Activated CD8-positive, alpha-beta T cell treated with anti-CD3 and anti-CD28 coated beads for 36 hours (primary cell): ENCODE measurements at regions not wholly inside any gene's neighbourhood (a gene's known extent, or its start where the extent isn't known, plus 50 kb on each side); places are given as distances from the start of the nearest gene placed in this dataset.

Source experiments
- ATAC-seq: fragments of 200-7000 bp; cut with Tn5 transposase; one replicate; pipeline ENCODE4 v1.10.0; 2021; ENCODE audit warnings: mild to moderate bottlenecking, moderate library complexity
- CTCF ChIA-PET: fragments of 350-600 bp; sonication (Branson Sonifier 250); formaldehyde crosslinking; loops from one replicate; lab custom pipeline; 2021; ENCODE audit warnings: antibody characterized with exemption; lab: Charles Lee
- POLR2A ChIA-PET: fragments of 350-600 bp; sonication (Branson Sonifier 250); formaldehyde crosslinking; loops from one replicate; lab custom pipeline; 2021; ENCODE audit warnings: antibody characterized with exemption; lab: Charles Lee
- DNase-seq: peaks from one replicate; pipeline ENCODE4 v3.0.0-alpha.2; 2020
- H3K27ac Mint-ChIP-seq: one replicate; pipeline ENCODE4 v1.8.0; 2021; ENCODE audit warnings: mild to moderate bottlenecking, mixed read lengths
- H3K27me3 Mint-ChIP-seq: one replicate; pipeline ENCODE4 v1.8.0; 2021; ENCODE audit warnings: mixed read lengths
- H3K36me3 Mint-ChIP-seq: one replicate; pipeline ENCODE4 v1.8.0; 2021; ENCODE audit warnings: low read depth, mixed read lengths
- H3K4me1 Mint-ChIP-seq: one replicate; pipeline ENCODE4 v1.8.0; 2021; ENCODE audit warnings: low read depth, mixed read lengths
- H3K4me3 Mint-ChIP-seq: one replicate; pipeline ENCODE4 v1.8.0; 2021; ENCODE audit warnings: mild to moderate bottlenecking, moderate library complexity, mixed read lengths
- H3K9me3 Mint-ChIP-seq: one replicate; pipeline ENCODE4 v1.8.0; 2021; ENCODE audit warnings: mixed read lengths
- CTCF ChIP-seq: fragments of 200-600 bp; IDR thresholded peaks from one replicate; pipeline ENCODE4 v1.8.0; 2022; ENCODE audit warnings: antibody characterized with exemption, mild to moderate bottlenecking
- intact Hi-C: fragments of 100-400 bp; cut with micrococcal nuclease; formaldehyde crosslinking; loops from one replicate; pipeline ENCODE4 v1.10.0; 2022

- Mint-ChIP-seq H3K4me1 (peaks cover 21% of the 10 kb centered on the region), H3K36me3 (no peaks in the 10 kb centered on the region), H3K4me3 (no peak overlapping the region), H3K27me3 (no peaks in the 10 kb centered on the region), H3K27ac (no peak overlapping the region), H3K9me3 (no peaks in the 10 kb centered on the region)
- TF ChIP-seq CTCF = no peak
- ChIA-PET POLR2A (interaction anchor here (1.2 kb wide), 1 partner anchor 232 kb away, joined by 3 read pairs; no protein-coding TSS in a partner anchor), CTCF (interaction anchor here (3.3 to 8.8 kb wide), 2 partner anchors 10 to 615 kb away, joined by 13 to 124 read pairs; no protein-coding TSS in a partner anchor)
- DNase-seq = no peak
- intact Hi-C loops = no loop called here
- ATAC-seq = no peak
Observed at GRCh38 chr1:65072845-65073244, 75.2 kb upstream of the AK4 start.

GRCh38 chr1:65075123-65075976 is 72.7 kb upstream of the AK4 start:
- intact Hi-C loops = loop anchor here (5.0 kb wide), 1 partner anchor 72 kb away; the partner anchor contains the start of gene AK4
- peak; percentile 84 for TF ChIP-seq CTCF
- H3K4me3 Mint-ChIP-seq = no peak overlapping the region
- no peak overlapping the region for H3K27ac Mint-ChIP-seq
- ATAC-seq = peak; percentile 95
- no peaks in the 10 kb centered on the region for H3K36me3 Mint-ChIP-seq
- CTCF ChIA-PET = interaction anchor here (0.6 to 8.8 kb wide), 60 partner anchors 8 to 737 kb away, joined by 3 to 124 read pairs (median 4); partner anchors contain the start of gene JAK1
- peaks cover 1% of the 10 kb centered on the region for H3K27me3 Mint-ChIP-seq
- no peaks in the 10 kb centered on the region for H3K9me3 Mint-ChIP-seq
- POLR2A ChIA-PET = no interaction called here
- DNase-seq = peak; percentile 79
- peaks cover 10% of the 10 kb centered on the region for H3K4me1 Mint-ChIP-seq

- Mint-ChIP-seq H3K27ac (no peak overlapping the region), H3K9me3 (no peaks in the 10 kb centered on the region), H3K4me1 (peaks cover 8% of the 10 kb centered on the region), H3K4me3 (no peak overlapping the region), H3K27me3 (peaks cover 1% of the 10 kb centered on the region), H3K36me3 (no peaks in the 10 kb centered on the region)
- ChIA-PET POLR2A (no interaction called here), CTCF (interaction anchor here (1.2 to 8.8 kb wide), 2 partner anchors 14 to 195 kb away, joined by 3 to 124 read pairs; no protein-coding TSS in a partner anchor)
- no peak for TF ChIP-seq CTCF
- DNase-seq (no peak), ATAC-seq (no peak)
- intact Hi-C loops = loop anchor here (5.0 kb wide), 1 partner anchor 70 kb away; the partner anchor contains the start of gene AK4
Observed at GRCh38 chr1:65077369-65077768, 70.6 kb upstream of the AK4 start.

GRCh38 chr1:65079941-65080340 is 68.1 kb upstream of the AK4 start:
- Mint-ChIP-seq H3K4me3 (no peak overlapping the region), H3K27me3 (peaks cover 1% of the 10 kb centered on the region), H3K36me3 (no peaks in the 10 kb centered on the region), H3K9me3 (no peaks in the 10 kb centered on the region), H3K4me1 (peaks cover 8% of the 10 kb centered on the region), H3K27ac (no peak overlapping the region)
- peak; percentile 53 for ATAC-seq
- no peak for TF ChIP-seq CTCF
- ChIA-PET POLR2A (interaction anchor here (0.7 kb wide), 1 partner anchor 692 kb away, joined by 3 read pairs; no protein-coding TSS in a partner anchor), CTCF (interaction anchor here (0.6 kb wide), 1 partner anchor 134 kb away, joined by 3 read pairs; no protein-coding TSS in a partner anchor)
- intact Hi-C loops = loop anchor here (5.0 kb wide), 1 partner anchor 67 kb away; the partner anchor contains the start of gene AK4
- no peak for DNase-seq
